Stimulated activated CD4-positive, alpha-beta T cell treated with anti-CD3 and anti-CD28 coated beads, Interleukin-15, amount 100 ng/mL, for 48 hours (primary cell): ENCODE measurements at regions not wholly inside any gene's neighbourhood (a gene's known extent, or its start where the extent isn't known, plus 50 kb on each side); places are given as distances from the start of the nearest gene placed in this dataset.

Source experiments
- DNase-seq, 2 donors: peaks; one replicate each; pipeline ENCODE4 v3.0.0-alpha.2; 2020; ENCODE audit warnings: low read depth in 2 of 2

DNA sequence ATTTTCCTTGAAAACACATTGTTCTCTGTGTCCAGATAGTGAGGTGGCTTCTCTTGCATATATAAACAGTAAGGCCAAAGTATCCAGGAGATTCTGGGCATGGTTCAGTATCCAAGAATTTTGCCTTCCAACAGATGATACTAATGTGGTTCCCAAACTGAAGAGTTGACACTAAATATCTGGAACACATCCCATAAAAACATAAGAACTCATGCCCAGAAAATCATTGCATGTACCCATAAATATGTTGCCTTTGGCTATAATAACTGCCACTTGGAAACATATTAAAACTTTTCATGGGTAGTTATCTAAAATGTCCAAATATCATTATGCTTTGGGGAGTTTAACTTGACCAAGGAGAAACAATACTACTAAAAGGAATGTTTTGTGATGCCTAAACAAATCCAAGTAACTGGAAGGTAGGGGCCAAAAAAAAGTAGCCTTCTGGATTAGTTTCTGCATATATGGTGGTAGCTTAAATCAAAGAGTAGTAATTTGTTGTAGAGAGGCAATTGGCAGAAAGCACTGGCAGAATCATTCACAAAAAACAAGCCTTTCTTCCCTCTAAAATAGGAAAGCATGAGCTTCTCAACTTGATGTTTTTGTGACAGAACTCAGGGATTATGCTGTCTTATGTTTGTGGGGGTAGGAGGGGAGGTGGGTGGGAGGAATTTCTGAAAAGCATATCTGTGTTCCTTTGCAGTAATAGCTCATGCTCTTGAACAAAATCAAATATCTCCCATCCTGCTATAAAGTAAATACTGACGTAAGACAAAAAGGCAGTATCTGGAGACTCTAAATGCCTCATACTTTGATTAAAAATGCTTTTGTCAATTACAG lies 753.9 kb downstream of the TUSC7 start:
- no peak for DNase-seq

GRCh38 chr3:117471831-117472230 lies 762.3 kb downstream of the TUSC7 start:
- no peak for DNase-seq

DNA sequence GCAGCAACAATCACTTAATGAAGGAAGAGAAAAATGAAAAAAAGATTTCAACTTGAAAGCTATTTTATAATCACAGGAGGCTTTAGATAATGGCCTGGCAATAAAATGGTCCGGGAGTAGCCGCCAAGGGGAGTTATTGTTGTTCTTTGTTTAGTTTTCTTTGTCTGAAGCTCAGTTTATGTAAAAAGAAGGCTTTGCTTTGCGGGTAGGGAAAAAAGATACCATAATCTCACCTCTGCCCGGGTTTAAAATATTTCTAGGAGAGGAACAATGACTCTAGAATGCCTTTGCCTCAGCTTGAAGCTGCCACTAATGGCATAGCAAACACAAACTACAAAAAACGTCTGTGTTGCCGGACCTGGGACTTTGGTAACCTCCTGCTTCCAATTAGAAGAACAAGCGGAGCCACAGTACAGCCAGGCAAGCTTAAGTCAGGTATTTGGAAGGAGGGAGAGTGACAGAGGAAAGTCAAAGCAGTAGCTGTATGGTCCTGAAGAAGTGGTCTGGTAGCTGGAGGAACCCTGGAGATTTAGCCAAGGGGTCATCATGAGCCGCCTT lies 764.5 kb downstream of the TUSC7 start:
- DNase-seq = no peak

- no peak for DNase-seq
Observed at GRCh38 chr3:117476572-117476971, 767.0 kb downstream of the TUSC7 start.

GRCh38 chr3:117477214-117477755 lies 767.7 kb downstream of the TUSC7 start:
- DNase-seq = no peak

DNA sequence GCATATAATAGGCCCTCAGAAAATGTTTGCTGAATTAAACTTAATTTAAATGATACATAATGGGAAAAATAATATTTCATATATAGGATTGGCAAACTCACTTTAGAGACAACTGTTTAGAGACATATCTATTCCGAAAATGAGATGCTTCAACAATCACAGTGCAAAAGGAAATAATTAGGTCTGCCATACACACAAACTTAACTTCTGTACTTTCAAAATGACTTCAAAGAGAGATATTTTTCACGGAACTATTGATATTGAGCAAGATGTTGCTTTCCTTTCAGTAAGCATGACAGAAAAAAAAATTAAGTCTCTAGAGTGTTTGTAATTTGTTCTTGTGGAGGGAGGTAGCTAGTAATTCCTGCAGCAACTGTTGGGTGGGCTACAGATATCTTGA lies 769.5 kb downstream of the TUSC7 start:
- DNase-seq = no peak

DNA sequence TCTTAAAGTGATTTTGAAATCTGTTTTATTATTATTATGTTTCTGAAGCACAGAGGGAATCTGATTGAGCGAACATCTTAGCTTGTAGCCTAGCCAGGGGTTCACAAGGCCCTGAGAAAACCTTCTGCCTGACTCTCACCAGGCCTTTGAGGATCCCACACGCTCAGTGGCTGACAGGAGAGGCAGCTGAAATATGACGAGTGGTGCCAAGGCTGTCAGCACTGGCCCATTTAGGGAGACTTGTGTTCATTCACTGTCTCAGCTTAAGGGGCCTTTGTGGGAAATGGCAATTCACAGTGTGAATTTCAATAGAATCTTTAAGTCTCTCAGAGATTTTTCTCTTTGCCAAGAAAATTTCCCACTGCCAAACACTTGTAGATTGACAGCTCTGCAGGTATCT lies 770.9 kb downstream of the TUSC7 start:
- no peak for DNase-seq

DNA sequence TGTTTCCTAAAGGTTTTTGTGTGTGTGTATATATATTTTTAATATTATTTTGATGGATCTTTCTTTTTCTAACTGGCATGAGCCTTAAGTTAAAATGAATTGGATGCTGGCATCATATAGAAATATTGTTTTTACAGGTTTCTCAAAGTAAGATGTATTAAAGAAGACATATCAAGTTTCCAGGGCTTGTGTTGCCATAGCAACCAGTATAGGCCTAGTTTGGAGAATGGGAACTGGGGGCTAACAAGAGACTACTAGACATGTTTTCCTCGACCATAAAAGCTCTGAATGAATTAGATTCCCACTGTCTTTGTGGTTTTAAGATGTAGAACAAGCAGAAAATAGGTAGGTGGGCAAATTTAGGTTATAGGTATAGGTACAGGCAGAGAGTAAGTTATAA lies 771.4 kb downstream of the TUSC7 start:
- DNase-seq = no peak

DNA sequence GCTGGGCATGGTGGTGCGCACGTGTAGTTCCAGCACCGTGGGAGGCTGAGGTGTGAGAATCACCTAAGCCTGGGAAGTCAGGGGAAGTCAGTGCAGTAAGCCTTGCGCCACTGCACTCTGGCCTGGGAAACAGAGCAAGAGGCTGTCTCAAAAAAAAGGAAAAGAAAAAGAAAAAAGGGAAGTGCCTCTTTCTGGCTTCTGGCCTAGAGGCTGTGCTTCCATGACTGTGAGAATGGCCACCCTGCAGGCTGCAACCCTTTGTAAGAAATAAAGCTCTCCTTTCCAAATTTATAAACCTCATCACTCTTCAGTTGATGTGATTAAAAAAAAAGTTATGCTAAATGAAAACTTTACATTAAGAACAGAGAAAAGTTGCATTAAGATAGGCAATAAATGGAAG lies 774.3 kb downstream of the TUSC7 start:
- DNase-seq = no peak

DNA sequence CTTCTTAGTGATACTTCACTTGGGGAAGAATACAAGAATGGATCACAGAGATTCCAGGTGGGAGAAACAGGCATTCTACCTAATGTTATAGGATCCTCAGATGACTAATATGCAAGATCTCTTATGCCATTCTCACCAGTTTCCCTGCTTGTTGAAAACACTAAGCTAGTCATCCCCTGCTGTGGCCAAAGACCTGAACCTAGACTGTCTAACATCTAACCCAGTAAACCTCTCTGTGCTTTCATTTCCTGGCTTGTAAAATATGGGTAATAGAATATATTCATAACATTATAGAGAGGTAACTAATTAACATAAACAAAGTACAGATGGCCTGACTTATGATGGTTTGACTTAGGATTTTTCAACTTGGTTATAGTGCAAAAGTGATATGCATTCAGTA lies 776.3 kb downstream of the TUSC7 start:
- no peak for DNase-seq

DNA sequence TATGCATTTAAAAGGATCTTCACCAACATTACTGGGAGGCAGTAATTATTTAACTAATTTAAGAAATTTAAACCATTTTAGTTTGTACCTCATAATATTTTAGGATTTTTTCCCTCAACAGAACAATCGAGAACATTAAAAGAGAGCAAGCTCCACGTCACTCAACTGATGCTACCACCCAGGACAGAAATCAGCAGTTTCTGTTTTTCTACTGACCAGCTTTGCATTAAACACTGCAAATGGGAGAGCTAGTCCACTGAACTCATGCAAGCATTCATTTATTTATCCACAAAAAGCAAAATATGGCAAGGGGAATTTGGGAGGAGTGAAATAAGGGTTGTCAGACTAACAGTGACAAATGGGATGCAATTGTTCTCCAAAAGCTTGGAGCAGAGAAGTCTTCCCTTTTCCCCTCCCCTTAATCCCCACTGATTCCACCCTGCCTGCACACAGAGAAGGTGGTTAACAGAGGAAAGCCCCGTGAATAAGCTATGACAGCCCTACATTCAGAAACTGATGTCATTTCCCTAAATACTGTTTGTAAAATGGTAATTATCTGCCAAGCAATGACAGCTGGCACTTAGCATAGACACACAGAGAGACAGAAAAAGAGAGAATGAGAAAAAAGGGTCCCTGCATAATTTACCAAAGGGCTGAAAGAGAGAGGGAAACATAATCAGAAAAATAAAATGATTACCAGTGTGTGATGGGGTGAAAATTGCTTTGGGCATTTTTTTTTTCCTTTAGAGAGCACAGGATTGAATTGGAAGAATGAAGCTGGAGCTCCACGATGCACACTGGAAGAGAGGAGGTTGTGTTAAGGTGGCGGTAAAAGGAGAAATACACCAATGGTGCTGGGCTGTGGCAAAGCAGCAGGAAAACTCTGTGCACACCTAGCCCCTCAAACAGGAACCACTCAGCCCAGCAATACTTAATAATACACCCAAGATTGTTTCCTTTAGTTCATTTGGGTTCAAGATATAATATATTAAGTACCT lies 777.4 kb downstream of the TUSC7 start:
- no peak for DNase-seq

GRCh38 chr3:117488983-117489382 lies 779.4 kb downstream of the TUSC7 start:
- DNase-seq = no peak

- DNase-seq = no peak
Observed at GRCh38 chr3:117489663-117490079, 780.1 kb downstream of the TUSC7 start.

- DNase-seq = no peak
Observed at GRCh38 chr3:117490716-117491115, 781.1 kb downstream of the TUSC7 start.

- DNase-seq = no peak
Observed at GRCh38 chr3:117495620-117496019, 786.0 kb downstream of the TUSC7 start.

GRCh38 chr3:117499189-117499870 lies 789.8 kb downstream of the TUSC7 start:
- no peak for DNase-seq

GRCh38 chr3:117507958-117508357 lies 798.4 kb downstream of the TUSC7 start:
- no peak for DNase-seq

DNA sequence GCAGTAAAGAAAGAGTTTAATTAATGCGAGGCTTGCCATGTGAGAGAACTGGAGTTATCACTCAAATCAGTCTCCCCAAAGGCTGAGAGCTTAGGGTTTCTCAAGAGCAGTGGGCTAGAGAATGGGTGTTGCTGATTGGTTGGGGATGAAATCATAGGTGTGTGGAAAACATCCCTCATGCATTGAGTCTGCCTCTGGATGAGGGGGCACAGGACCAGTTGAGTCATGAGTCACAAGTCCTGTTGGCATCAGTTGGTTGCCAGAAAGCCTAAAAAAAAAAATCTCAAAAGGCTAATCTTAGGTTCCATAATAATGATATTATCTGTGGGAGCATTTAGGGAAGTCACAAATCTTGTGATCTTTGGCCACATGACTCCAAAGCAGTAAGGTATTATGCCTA lies 800.3 kb downstream of the TUSC7 start:
- DNase-seq = no peak

GRCh38 chr3:117510396-117510795 lies 800.8 kb downstream of the TUSC7 start:
- DNase-seq = no peak

GRCh38 chr3:117512975-117513374 lies 803.4 kb downstream of the TUSC7 start:
- no peak for DNase-seq

- DNase-seq = no peak
Observed at GRCh38 chr3:117515309-117515708, 805.7 kb downstream of the TUSC7 start.
